ENCODE measurements at regions not wholly inside any gene's neighbourhood (a gene's known extent, or its start where the extent isn't known, plus 50 kb on each side); places are given as distances from the start of the nearest gene placed in this dataset.

- no peak for DNase-seq (ENCODE audit: low spot score)
- TF ChIP-seq CTCF (IDR thresholded peaks at IDR 0.05; ENCODE audit: poor library complexity), result no peak
- no peak for TF ChIP-seq EZH2phosphoT487 (IDR thresholded peaks at IDR 0.05; ENCODE audit: low read depth, severe bottlenecking, unreplicated experiment)
- TF ChIP-seq EZH2 (IDR thresholded peaks at IDR 0.05; ENCODE audit: borderline replicate concordance), result no peak
- Histone ChIP-seq H2AFZ (no peak overlapping the region), H3K27me3 (no peaks in the 10 kb centered on the region), H3K36me3 (replicated peaks; ENCODE audit: insufficient read depth, low read depth) (no peaks in the 10 kb centered on the region), H4K20me1 (ENCODE audit: insufficient read depth, poor library complexity, severe bottlenecking) (no peaks in the 10 kb centered on the region), H3K4me1 (ENCODE audit: insufficient read depth) (no peaks in the 10 kb centered on the region), H3K4me3 (no peak overlapping the region), H3K4me2 (no peak overlapping the region), H3K9me3 (ENCODE audit: low read depth) (no peaks in the 10 kb centered on the region), H3K79me2 (no peaks in the 10 kb centered on the region), H3K27ac (no peak overlapping the region), H3K9me2 (replicated peaks; ENCODE audit: insufficient read depth) (no peaks in the 10 kb centered on the region)
- 71% methylated on average over 9 of the region's 9 CpGs for WGBS (ENCODE audit: low lambda C conversion rate, missing lambda C conversion rate)
These were observed 591.2 kb downstream of the VRK1 start for GRCh38 chr14:97388408-97388807.

- no peaks in the 10 kb centered on the region for H3K4me1 ChIP-seq (ENCODE audit: insufficient read depth)
- no peak overlapping the region for H3K27ac ChIP-seq
- no peak overlapping the region for H3K4me2 ChIP-seq
- WGBS (ENCODE audit: low lambda C conversion rate, missing lambda C conversion rate), result 97% methylated on average over 4 of the region's 4 CpGs
- no peaks in the 10 kb centered on the region for H3K9me3 ChIP-seq (ENCODE audit: low read depth)
- H3K9me2 ChIP-seq (replicated peaks; ENCODE audit: insufficient read depth), result no peaks in the 10 kb centered on the region
- no peak overlapping the region for H2AFZ ChIP-seq
- H3K4me3 ChIP-seq, result no peak overlapping the region
- H3K27me3 ChIP-seq, result no peaks in the 10 kb centered on the region
- H3K79me2 ChIP-seq, result no peaks in the 10 kb centered on the region
- DNase-seq (ENCODE audit: low spot score), result no peak
- no peak for TF ChIP-seq EZH2phosphoT487 (IDR thresholded peaks at IDR 0.05; ENCODE audit: low read depth, severe bottlenecking, unreplicated experiment)
- no peak for TF ChIP-seq EZH2 (IDR thresholded peaks at IDR 0.05; ENCODE audit: borderline replicate concordance)
- TF ChIP-seq CTCF (IDR thresholded peaks at IDR 0.05; ENCODE audit: poor library complexity), result no peak
- no peaks in the 10 kb centered on the region for H3K36me3 ChIP-seq (replicated peaks; ENCODE audit: insufficient read depth, low read depth)
- H4K20me1 ChIP-seq (ENCODE audit: insufficient read depth, poor library complexity, severe bottlenecking), result no peaks in the 10 kb centered on the region
These were observed 593.0 kb downstream of the VRK1 start for GRCh38 chr14:97390096-97390724.

DNA sequence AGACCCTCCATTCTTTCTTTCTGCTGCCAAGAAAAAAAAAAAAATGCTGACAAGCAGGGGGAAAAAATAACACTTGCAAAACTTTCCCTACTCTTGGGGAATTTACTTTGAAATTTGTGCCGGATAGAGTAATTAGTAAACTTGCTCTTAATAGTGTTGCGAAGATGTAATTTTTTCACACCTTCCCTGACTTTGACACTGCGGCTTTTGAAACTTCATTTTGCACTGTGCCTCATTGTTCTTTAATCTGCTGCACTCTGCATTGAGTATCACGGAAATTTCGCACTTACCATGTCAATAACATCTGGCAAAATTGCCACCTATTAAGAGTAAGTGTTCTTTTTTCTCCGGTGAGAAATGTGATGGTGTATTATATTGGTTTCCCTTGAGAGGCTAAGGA lies 596.1 kb downstream of the VRK1 start:
- no peaks in the 10 kb centered on the region for H3K9me3 ChIP-seq (ENCODE audit: low read depth)
- no peaks in the 10 kb centered on the region for H4K20me1 ChIP-seq (ENCODE audit: insufficient read depth, poor library complexity, severe bottlenecking)
- no peaks in the 10 kb centered on the region for H3K27me3 ChIP-seq
- no peaks in the 10 kb centered on the region for H3K79me2 ChIP-seq
- H2AFZ ChIP-seq, result no peak overlapping the region
- DNase-seq (ENCODE audit: low spot score), result no peak
- no peak overlapping the region for H3K4me3 ChIP-seq
- H3K9me2 ChIP-seq (replicated peaks; ENCODE audit: insufficient read depth), result no peaks in the 10 kb centered on the region
- no peak overlapping the region for H3K27ac ChIP-seq
- no peaks in the 10 kb centered on the region for H3K36me3 ChIP-seq (replicated peaks; ENCODE audit: insufficient read depth, low read depth)
- no peak for TF ChIP-seq EZH2 (IDR thresholded peaks at IDR 0.05; ENCODE audit: borderline replicate concordance)
- TF ChIP-seq EZH2phosphoT487 (IDR thresholded peaks at IDR 0.05; ENCODE audit: low read depth, severe bottlenecking, unreplicated experiment), result no peak
- no peak for TF ChIP-seq CTCF (IDR thresholded peaks at IDR 0.05; ENCODE audit: poor library complexity)
- H3K4me2 ChIP-seq, result no peak overlapping the region
- no peaks in the 10 kb centered on the region for H3K4me1 ChIP-seq (ENCODE audit: insufficient read depth)
- 82% methylated on average over 6 of the region's 6 CpGs for WGBS (ENCODE audit: low lambda C conversion rate, missing lambda C conversion rate)
